ENCODE measurements at regions not wholly inside any gene's neighbourhood (a gene's known extent, or its start where the extent isn't known, plus 50 kb on each side); places are given as distances from the start of the nearest gene placed in this dataset.

GRCh38 chr18:72089432-72089831 is 454.7 kb downstream of the CBLN2 start:
- no peak overlapping the region for H3K4me3 ChIP-seq (ENCODE audit: low read depth, low read length)
- TF ChIP-seq, protein P1, sequence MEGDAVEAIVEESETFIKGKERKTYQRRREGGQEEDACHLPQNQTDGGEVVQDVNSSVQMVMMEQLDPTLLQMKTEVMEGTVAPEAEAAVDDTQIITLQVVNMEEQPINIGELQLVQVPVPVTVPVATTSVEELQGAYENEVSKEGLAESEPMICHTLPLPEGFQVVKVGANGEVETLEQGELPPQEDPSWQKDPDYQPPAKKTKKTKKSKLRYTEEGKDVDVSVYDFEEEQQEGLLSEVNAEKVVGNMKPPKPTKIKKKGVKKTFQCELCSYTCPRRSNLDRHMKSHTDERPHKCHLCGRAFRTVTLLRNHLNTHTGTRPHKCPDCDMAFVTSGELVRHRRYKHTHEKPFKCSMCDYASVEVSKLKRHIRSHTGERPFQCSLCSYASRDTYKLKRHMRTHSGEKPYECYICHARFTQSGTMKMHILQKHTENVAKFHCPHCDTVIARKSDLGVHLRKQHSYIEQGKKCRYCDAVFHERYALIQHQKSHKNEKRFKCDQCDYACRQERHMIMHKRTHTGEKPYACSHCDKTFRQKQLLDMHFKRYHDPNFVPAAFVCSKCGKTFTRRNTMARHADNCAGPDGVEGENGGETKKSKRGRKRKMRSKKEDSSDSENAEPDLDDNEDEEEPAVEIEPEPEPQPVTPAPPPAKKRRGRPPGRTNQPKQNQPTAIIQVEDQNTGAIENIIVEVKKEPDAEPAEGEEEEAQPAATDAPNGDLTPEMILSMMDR (IDR thresholded peaks at IDR 0.05; ENCODE audit: insufficient read depth, low read length, severe bottlenecking) = no peak
- FAIRE-seq = no peak
- H3K27me3 ChIP-seq (ENCODE audit: control insufficient read depth, insufficient read depth, low read length) = no peaks in the 10 kb centered on the region
- no peak for DNase-seq (ENCODE audit: low read depth)
- H3K36me3 ChIP-seq (ENCODE audit: control insufficient read depth, insufficient read depth, low read length) = no peaks in the 10 kb centered on the region

DNA sequence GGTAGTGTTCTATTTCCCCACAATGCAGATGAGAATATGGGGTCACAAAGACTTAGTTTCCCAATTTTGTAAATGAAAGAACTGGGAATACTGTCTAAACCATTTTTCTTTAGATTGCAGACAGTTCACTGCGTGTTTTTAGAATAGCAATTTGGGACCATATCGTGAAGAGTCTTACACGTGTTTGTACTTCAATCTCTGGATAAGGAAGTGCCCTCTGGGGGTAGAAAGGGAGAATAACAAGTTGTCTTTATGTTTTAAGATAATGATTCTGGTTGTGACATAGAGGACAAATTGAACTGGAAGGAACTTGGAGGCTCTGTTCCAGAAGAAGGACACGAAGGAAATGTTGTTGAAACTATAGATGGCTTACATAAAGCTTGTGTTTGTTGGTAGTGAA is 457.7 kb downstream of the CBLN2 start:
- Histone ChIP-seq H3K4me3 (ENCODE audit: low read depth, low read length) (no peak overlapping the region), H3K27me3 (ENCODE audit: control insufficient read depth, insufficient read depth, low read length) (no peaks in the 10 kb centered on the region), H3K36me3 (ENCODE audit: control insufficient read depth, insufficient read depth, low read length) (no peaks in the 10 kb centered on the region)
- FAIRE-seq (no peak), DNase-seq (ENCODE audit: low read depth) (peak; percentile 8)
- TF ChIP-seq, protein P1 (IDR thresholded peaks at IDR 0.05; ENCODE audit: insufficient read depth, low read length, severe bottlenecking) = peak; percentile 10

DNA sequence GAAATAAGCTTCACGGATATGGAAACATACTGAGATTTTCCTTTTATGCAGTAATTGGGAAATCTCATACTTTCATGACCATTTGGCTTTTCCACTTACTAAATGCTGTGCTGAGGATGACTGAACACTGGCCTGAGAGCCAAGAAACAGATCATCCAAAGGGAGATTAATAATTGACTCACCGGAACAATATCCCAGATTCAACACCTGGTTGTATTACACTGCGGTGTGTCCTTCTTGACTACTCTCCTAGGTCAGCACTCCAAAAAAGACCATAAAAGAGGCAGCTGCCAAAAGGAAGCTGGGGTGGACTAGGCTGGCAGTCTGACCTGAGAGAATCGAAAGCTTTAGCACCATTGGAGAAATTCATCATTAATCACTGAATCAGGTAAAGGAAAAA is 469.1 kb downstream of the CBLN2 start:
- FAIRE-seq = no peak
- TF ChIP-seq, protein P1 (IDR thresholded peaks at IDR 0.05; ENCODE audit: insufficient read depth, low read length, severe bottlenecking) = no peak
- no peak for DNase-seq (ENCODE audit: low read depth)

DNA sequence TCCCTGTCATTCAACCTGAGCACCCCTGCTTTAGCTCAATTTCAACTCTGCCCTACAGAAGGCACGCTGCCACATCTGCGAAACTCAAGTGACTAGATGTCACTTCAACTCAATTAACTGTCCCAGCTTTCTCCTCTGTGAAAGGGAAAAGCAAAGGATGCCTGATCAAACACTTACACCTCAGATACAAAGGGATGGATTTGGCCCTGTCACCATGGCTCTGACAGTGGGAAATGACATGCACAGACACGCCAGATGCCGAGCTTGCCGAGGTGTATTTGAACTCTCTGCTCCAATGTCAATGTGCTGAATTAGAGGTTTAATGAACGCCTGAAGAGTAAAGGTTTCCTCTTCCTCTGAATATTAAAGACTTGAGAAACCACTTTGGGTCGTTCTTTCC is 481.1 kb downstream of the CBLN2 start:
- DNase-seq (ENCODE audit: low read depth) (no peak), FAIRE-seq (no peak)
- TF ChIP-seq, protein P1 (IDR thresholded peaks at IDR 0.05; ENCODE audit: insufficient read depth, low read length, severe bottlenecking) = no peak
- no peak overlapping the region for H3K4me3 ChIP-seq (ENCODE audit: low read depth, low read length)
- H3K36me3 ChIP-seq (ENCODE audit: control insufficient read depth, insufficient read depth, low read length) = no peaks in the 10 kb centered on the region
- no peaks in the 10 kb centered on the region for H3K27me3 ChIP-seq (ENCODE audit: control insufficient read depth, insufficient read depth, low read length)

More for the DNA sequence above, 469.1 kb downstream of the CBLN2 start:
- Histone ChIP-seq H3K27me3 (ENCODE audit: control insufficient read depth, insufficient read depth, low read length) (no peaks in the 10 kb centered on the region), H3K36me3 (ENCODE audit: control insufficient read depth, insufficient read depth, low read length) (no peaks in the 10 kb centered on the region), H3K4me3 (ENCODE audit: low read depth, low read length) (no peak overlapping the region)

GRCh38 chr18:72058851-72059250 is 485.3 kb downstream of the CBLN2 start:
- H3K36me3 ChIP-seq (ENCODE audit: control insufficient read depth, insufficient read depth, low read length) = no peaks in the 10 kb centered on the region
- no peaks in the 10 kb centered on the region for H3K27me3 ChIP-seq (ENCODE audit: control insufficient read depth, insufficient read depth, low read length)
- DNase-seq (ENCODE audit: low read depth) (no peak), FAIRE-seq (no peak)
- H3K4me3 ChIP-seq (ENCODE audit: low read depth, low read length) = no peak overlapping the region
- TF ChIP-seq, protein P1 (IDR thresholded peaks at IDR 0.05; ENCODE audit: insufficient read depth, low read length, severe bottlenecking) = no peak

- DNase-seq (ENCODE audit: low read depth) = no peak
- Histone ChIP-seq H3K27me3 (ENCODE audit: control insufficient read depth, insufficient read depth, low read length) (no peaks in the 10 kb centered on the region), H3K36me3 (ENCODE audit: control insufficient read depth, insufficient read depth, low read length) (no peaks in the 10 kb centered on the region), H3K4me3 (ENCODE audit: low read depth, low read length) (no peak overlapping the region)
- TF ChIP-seq, protein P1 (IDR thresholded peaks at IDR 0.05; ENCODE audit: insufficient read depth, low read length, severe bottlenecking) = no peak
- no peak for FAIRE-seq
Observed at GRCh38 chr18:72056171-72056570, 488.0 kb downstream of the CBLN2 start.
